Body of pancreas (tissue), 4 donors: ENCODE measurements at regions not wholly inside any gene's neighbourhood (a gene's known extent, or its start where the extent isn't known, plus 50 kb on each side); places are given as distances from the start of the nearest gene placed in this dataset.

Experiments used
- ATAC-seq: fragments of 150-250 bp; one replicate; pipeline ENCODE4 v1.9.1; 2016
- DNase-seq, 4 donors: peaks; one replicate each; pipeline ENCODE4 v3.0.0-alpha.2; 2019
- H3K27ac ChIP-seq, 4 donors: fragments of 200-600 bp; sonication (generic); 1 replicate in 3 of 4; 2 replicates in 1 of 4; pipeline versions ENCODE4 v1.5.1 to v1.6.1; 2016 to 2019; ENCODE audit warnings: mild to moderate bottlenecking in 1 of 4, mixed read lengths in 1 of 4, moderate library complexity in 1 of 4
- H3K27me3 ChIP-seq, 2 donors: fragments of 200-600 bp; sonication (generic); one replicate each; pipeline ENCODE4 v1.6.0; 2016; ENCODE audit warnings: mild to moderate bottlenecking in 1 of 2
- H3K36me3 ChIP-seq, 2 donors: fragments of 200-600 bp; sonication (generic); replicated peaks in 1 of 2; 2 replicates each; pipeline ENCODE4 v1.5.1; 2016; ENCODE audit warnings: low read depth in 2 of 2; ENCODE audit not compliant: insufficient read depth in 1 of 2
- H3K4me1 ChIP-seq: fragments of 200-600 bp; sonication (generic); one replicate; pipeline ENCODE4 v1.6.0; 2016
- H3K4me3 ChIP-seq, 2 donors: fragments of 200-600 bp; sonication (generic); 1 replicate in 1 of 2; 2 replicates in 1 of 2; pipeline ENCODE4 v1.5.1; 2016 to 2019
- H3K9me3 ChIP-seq, 3 donors: fragments of 200-600 bp; sonication (generic); 1 replicate in 2 of 3; 2 replicates in 1 of 3; pipeline ENCODE4 v1.5.1; 2016
- POLR2A ChIP-seq, 3 donors: fragments of 450-650 bp; IDR thresholded peaks; one replicate each; pipeline ENCODE4 v1.6.1; 2016; ENCODE audit warnings: antibody characterized with exemption in 3 of 3, mild to moderate bottlenecking in 2 of 3
- WGBS, 2 donors: methylation state at CpG; one replicate each; pipeline ENCODE4 v1.1.5; 2017; 5-methylcytosine and 5-hydroxymethylcytosine counted together
- intact Hi-C: fragments of 100-400 bp; cut with DNase I; formaldehyde crosslinking; loops from one replicate; pipeline ENCODE4 v1.15.1; 2023
- TF ChIP-seq, protein P1 (sequence below), 7 experiments: fragments of 450-650 bp in 4 of 7; fragments of 200-600 bp in 3 of 7; sonication (generic) in 3 of 7; IDR thresholded peaks; one replicate each; pipeline ENCODE4 v1.5.1; 2016 to 2019; ENCODE audit warnings: antibody characterized with exemption in 7 of 7

DNA sequence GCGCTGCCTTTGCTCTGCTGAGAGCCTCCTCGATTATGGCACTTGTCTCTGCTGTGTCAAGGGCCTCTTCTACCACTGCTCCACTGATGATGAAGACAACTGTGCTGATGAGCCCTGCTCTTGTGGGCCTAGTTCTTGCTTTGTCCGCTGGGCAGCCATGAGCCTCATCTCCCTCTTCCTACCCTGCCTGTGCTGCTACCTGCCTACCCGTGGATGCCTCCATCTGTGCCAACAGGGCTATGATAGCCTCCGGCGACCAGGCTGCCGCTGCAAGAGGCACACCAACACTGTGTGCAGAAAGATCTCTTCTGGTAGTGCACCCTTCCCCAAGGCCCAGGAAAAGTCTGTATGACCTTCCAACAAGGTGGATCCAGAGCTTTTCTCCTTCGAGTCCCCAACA is 106.8 kb upstream of the VAMP7 start:
- ATAC-seq, result no peak
- H3K27me3 ChIP-seq, result no peaks in the 10 kb centered on the region
- no peaks in the 10 kb centered on the region for H3K36me3 ChIP-seq
- WGBS, 2 donors, result 52 to 64% methylated on average over 6 to 8 of the region's 8 CpGs
- no peaks in the 10 kb centered on the region for H3K9me3 ChIP-seq
- H3K4me1 ChIP-seq, result no peaks in the 10 kb centered on the region
- intact Hi-C loops, result no loop called here
- no peak for DNase-seq
- TF ChIP-seq, protein P1, sequence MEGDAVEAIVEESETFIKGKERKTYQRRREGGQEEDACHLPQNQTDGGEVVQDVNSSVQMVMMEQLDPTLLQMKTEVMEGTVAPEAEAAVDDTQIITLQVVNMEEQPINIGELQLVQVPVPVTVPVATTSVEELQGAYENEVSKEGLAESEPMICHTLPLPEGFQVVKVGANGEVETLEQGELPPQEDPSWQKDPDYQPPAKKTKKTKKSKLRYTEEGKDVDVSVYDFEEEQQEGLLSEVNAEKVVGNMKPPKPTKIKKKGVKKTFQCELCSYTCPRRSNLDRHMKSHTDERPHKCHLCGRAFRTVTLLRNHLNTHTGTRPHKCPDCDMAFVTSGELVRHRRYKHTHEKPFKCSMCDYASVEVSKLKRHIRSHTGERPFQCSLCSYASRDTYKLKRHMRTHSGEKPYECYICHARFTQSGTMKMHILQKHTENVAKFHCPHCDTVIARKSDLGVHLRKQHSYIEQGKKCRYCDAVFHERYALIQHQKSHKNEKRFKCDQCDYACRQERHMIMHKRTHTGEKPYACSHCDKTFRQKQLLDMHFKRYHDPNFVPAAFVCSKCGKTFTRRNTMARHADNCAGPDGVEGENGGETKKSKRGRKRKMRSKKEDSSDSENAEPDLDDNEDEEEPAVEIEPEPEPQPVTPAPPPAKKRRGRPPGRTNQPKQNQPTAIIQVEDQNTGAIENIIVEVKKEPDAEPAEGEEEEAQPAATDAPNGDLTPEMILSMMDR (IDR thresholded peaks at IDR 0.05), result no peak
- no peak for TF ChIP-seq POLR2A (IDR thresholded peaks at IDR 0.05)
- H3K27ac ChIP-seq, result no peak overlapping the region
- H3K4me3 ChIP-seq, result no peak overlapping the region

DNA sequence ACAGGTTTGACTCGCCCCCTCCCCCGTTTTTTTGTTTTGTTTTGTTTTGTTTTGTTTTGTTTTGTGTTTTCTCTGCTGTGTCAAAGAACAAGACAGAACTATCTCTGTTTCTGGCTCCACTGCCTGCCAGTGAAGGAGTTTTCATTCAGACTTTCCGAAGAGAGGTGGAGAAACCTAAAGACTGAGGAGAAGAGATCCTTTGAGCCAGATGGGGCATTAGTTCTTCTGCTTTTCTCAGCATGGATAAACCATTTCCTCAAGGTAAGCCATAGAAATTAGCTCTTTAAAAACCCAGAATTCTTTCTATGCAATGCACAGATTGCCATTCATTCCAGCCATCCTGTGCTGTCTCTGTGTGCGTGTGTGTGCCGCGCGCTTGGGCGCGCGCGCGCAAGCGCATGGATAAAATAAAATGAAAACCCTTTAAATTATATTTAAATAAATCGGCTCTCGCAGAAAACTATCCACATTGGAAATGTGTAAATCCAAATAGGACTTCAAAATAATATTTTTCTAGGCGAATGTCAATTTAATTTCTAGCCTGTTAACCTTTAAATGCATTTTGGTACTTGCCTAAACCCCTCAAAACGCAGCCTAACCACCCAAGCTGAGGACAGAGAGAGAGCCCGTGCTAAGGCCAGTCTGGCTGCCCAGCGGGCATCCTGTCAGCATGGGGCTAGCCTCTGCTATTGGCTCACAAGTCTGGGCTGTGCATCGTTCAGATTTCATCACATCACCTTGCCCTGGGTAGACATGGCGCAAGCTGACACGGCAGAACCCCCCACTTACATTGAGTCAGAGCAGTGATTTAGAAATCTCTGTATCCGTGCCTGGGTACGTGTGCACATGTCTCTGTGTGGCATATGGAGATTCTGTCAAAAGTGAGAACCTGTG is 113.0 kb upstream of the VAMP7 start:
- ATAC-seq (no peak), DNase-seq (no peak)
- intact Hi-C loops, result no loop called here
- no peak for TF ChIP-seq POLR2A (IDR thresholded peaks at IDR 0.05)
- TF ChIP-seq, protein P1 (IDR thresholded peaks at IDR 0.05), result no peak
- WGBS, 2 donors, result 33 to 65% methylated on average over 24 of the region's 24 CpGs
- Histone ChIP-seq H3K27ac (no peak overlapping the region), H3K27me3 (no peaks in the 10 kb centered on the region), H3K9me3 (no peaks in the 10 kb centered on the region), H3K4me1 (no peaks in the 10 kb centered on the region), H3K36me3 (no peaks in the 10 kb centered on the region), H3K4me3 (no peak overlapping the region)

DNA sequence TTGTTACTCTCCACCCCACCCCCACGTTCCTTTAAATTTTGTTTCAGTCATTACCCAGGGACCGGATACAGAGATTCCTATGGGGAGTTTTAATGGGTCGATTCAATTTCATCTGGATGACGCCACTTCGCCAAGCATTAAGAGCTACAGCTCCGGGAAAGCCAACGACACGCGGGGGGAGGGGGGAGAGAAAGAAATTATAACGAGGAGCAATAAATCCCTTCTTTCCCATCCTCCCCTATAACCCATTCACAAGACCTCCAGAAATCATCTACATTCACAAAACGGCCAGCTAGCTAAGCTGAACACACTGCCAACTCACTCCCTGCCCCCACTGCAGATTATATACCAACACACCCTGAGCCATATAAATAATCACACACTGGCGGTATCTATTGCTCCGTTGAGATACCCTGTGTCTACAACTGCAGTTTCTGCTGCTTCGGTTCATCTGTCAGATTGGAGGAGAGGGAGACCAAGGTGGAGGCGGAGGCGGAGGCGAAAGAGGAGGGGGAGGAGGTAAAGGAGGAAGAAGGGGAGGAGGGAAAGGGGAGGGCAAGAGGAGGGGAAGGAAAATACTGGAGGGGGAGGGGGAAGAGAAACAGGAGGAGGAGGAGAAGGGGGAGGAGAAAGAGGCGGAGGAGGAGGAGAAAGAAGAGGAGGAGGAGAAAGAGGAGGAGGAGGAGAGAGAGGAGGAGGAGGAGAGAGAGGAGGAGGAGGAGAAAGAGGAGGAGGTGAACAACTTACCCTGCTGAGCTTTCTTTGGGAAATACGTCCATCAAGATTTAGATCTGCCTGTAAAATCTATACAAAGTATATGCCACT is 113.9 kb upstream of the VAMP7 start:
- Histone ChIP-seq H3K27ac (no peak overlapping the region), H3K36me3 (no peaks in the 10 kb centered on the region), H3K4me1 (no peaks in the 10 kb centered on the region), H3K27me3 (no peaks in the 10 kb centered on the region), H3K9me3 (no peaks in the 10 kb centered on the region), H3K4me3 (peak overlapping the region; percentile 1 to 28)
- TF ChIP-seq POLR2A (IDR thresholded peaks at IDR 0.05), result no peak
- TF ChIP-seq, protein P1 (IDR thresholded peaks at IDR 0.05), result no peak
- WGBS, 2 donors, result 18 to 24% methylated on average over 18 to 19 of the region's 19 CpGs
- DNase-seq, result peak; percentile 14 to 49 (median 29)
- intact Hi-C loops, result no loop called here
- ATAC-seq, result peak; percentile 67

DNA sequence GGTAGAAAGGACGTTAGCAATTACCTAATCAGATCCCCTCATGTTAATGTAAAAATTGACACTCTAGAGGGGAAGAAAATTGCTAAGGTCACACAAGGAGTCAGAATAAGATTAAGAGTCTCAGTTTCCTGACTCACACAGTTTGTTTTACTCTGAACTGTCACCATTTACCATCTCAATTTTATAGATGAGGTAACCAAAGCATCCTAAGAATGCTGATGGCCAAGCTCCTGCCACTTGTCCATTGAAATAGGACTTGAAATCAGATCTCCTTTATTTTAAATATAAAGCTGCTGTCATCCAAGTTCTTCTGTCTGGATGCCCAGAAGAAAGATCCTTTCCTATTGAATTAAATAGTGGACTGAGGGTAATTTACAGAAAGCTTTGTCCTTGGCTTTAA is 114.8 kb upstream of the VAMP7 start:
- Histone ChIP-seq H3K4me3 (no peak overlapping the region), H3K27ac (no peak overlapping the region), H3K36me3 (no peaks in the 10 kb centered on the region), H3K27me3 (no peaks in the 10 kb centered on the region), H3K9me3 (no peaks in the 10 kb centered on the region), H3K4me1 (no peaks in the 10 kb centered on the region)
- 22 to 48% methylated on average over 1 of the region's 1 CpG for WGBS, 2 donors
- ATAC-seq (no peak), DNase-seq (no peak)
- TF ChIP-seq POLR2A (IDR thresholded peaks at IDR 0.05), result no peak
- TF ChIP-seq, protein P1 (IDR thresholded peaks at IDR 0.05), result no peak
- intact Hi-C loops, result no loop called here
